HCT116 (cell line): ENCODE measurements at regions not wholly inside any gene's neighbourhood (a gene's known extent, or its start where the extent isn't known, plus 50 kb on each side); places are given as distances from the start of the nearest gene placed in this dataset.

Source experiments
- ATAC-seq: fragments of 200-7000 bp; cut with Tn5 transposase; 2 replicates; pipeline ENCODE4 v1.9.1; 2020; ENCODE audit warnings: mild to moderate bottlenecking, moderate library complexity
- BruUV-seq: library from RNA; stranded (reverse); fragments of 400-500 nt; replicated peaks from 2 replicates; lab custom pipeline; 2021; lab: Mats Ljungman, UMichigan
- CTCF ChIA-PET: fragments of 300-600 bp; sonication (Branson Sonifier 250); formaldehyde crosslinking; loops from one replicate; lab custom pipeline; 2021; ENCODE audit warnings: antibody characterized with exemption; lab: Charles Lee
- POLR2A ChIA-PET: fragments of 300-600, 350-600 bp; sonication (Branson Sonifier 250); formaldehyde crosslinking; loops from one replicate; lab custom pipeline; 2021; ENCODE audit warnings: antibody characterized with exemption; lab: Charles Lee
- RAD21 ChIA-PET, 2 experiments: fragments of 300-600 bp; sonication (Branson Sonifier 250); formaldehyde crosslinking; loops; one replicate each; lab custom pipeline; 2023; ENCODE audit warnings: low total read pairs in 2 of 2; ENCODE audit not compliant: uncharacterized antibody in 2 of 2, unreplicated experiment in 2 of 2, low non-redundant PET in 1 of 2; lab: Charles Lee
- DNase-seq: peaks from one replicate; pipeline ENCODE4 v3.0.0-alpha.2; 2010; ENCODE audit warnings: low read depth, low spot score
- H2AFZ ChIP-seq: fragments of 200-600 bp; shearing (Covaris generic), sonication (generic); 2 replicates; pipeline ENCODE4 v1.6.1; 2017; ENCODE audit warnings: low read depth, mixed run types, mixed read lengths, antibody characterized with exemption, low read length; ENCODE audit not compliant: poor library complexity, severe bottlenecking
- H3K27ac ChIP-seq: 2 replicates; pipeline ENCODE4 v1.5.1; 2012; ENCODE audit warnings: low read depth, low read length
- H3K27me3 ChIP-seq: fragments of 200-600 bp; sonication (generic); 2 replicates; pipeline ENCODE4 v1.6.1; 2016; ENCODE audit warnings: mixed run types, low read length, mixed read lengths; ENCODE audit not compliant: insufficient read depth
- H3K36me3 ChIP-seq, 2 experiments: fragments of 200-500 bp in 1 of 2; fragments of 200-600 bp in 1 of 2; sonication (Bioruptor generic) in 1 of 2; sonication (generic) in 1 of 2; 2 replicates each; pipeline versions ENCODE4 v1.5.1 to v1.6.1; 2014 to 2016; ENCODE audit warnings: low read length in 2 of 2, inconsistent platforms in 1 of 2, mixed read lengths in 1 of 2, mixed run types in 1 of 2; ENCODE audit not compliant: insufficient read depth in 2 of 2, control insufficient read depth in 1 of 2
- H3K4me1 ChIP-seq, 2 experiments: fragments of 200-600 bp in 1 of 2; sonication (generic) in 1 of 2; 2 replicates each; pipeline versions ENCODE4 v1.5.1 to v1.6.1; 2012 to 2017; ENCODE audit warnings: low read length in 2 of 2, inconsistent platforms in 1 of 2, mild to moderate bottlenecking in 1 of 2, mixed read lengths in 1 of 2, mixed run types in 1 of 2, moderate library complexity in 1 of 2; ENCODE audit not compliant: insufficient read depth in 2 of 2, control insufficient read depth in 1 of 2
- H3K4me2 ChIP-seq: fragments of 200-600 bp; sonication (generic); 2 replicates; pipeline ENCODE4 v1.6.1; 2017; ENCODE audit warnings: mixed run types, low read length, mixed read lengths
- H3K4me3 ChIP-seq, 2 experiments: fragments of 200-600 bp in 1 of 2; sonication (generic) in 1 of 2; replicated peaks in 1 of 2; 2 replicates each; pipeline ENCODE4 v1.5.1; 2011 to 2016; ENCODE audit warnings: low read length in 2 of 2, control low read depth in 1 of 2, low read depth in 1 of 2, mild to moderate bottlenecking in 1 of 2, mixed read lengths in 1 of 2, mixed run types in 1 of 2
- H3K79me2 ChIP-seq: fragments of 200-600 bp; sonication (generic); 2 replicates; pipeline ENCODE4 v1.6.1; 2017; ENCODE audit warnings: mild to moderate bottlenecking, mixed run types, low read length, moderate library complexity, mixed read lengths; ENCODE audit not compliant: insufficient read depth
- H3K9ac ChIP-seq: fragments of 200-600 bp; sonication (generic); 2 replicates; pipeline ENCODE4 v1.6.1; 2016; ENCODE audit warnings: low read length, mixed read lengths
- H3K9me2 ChIP-seq: fragments of 200-600 bp; sonication (generic), shearing (Covaris generic); 2 replicates; pipeline ENCODE4 v1.6.1; 2017; ENCODE audit warnings: mixed run types, mild to moderate bottlenecking, moderate library complexity; ENCODE audit not compliant: insufficient read depth
- H3K9me3 ChIP-seq, 2 experiments: fragments of 200-500 bp in 1 of 2; fragments of 200-600 bp in 1 of 2; sonication (Bioruptor generic) in 1 of 2; sonication (generic) in 1 of 2; 2 replicates each; pipeline ENCODE4 v1.6.1; 2014 to 2017; ENCODE audit warnings: low read length in 2 of 2, mixed read lengths in 2 of 2, inconsistent platforms in 1 of 2, low read depth in 1 of 2, mild to moderate bottlenecking in 1 of 2, mixed run types in 1 of 2, moderate library complexity in 1 of 2; ENCODE audit not compliant: control insufficient read depth in 1 of 2, insufficient read depth in 1 of 2
- H4K20me1 ChIP-seq: fragments of 200-600 bp; sonication (generic), shearing (Covaris generic); 2 replicates; pipeline ENCODE4 v1.6.1; 2017; ENCODE audit warnings: mixed run types, mild to moderate bottlenecking, moderate library complexity; ENCODE audit not compliant: insufficient read depth
- CEBPB ChIP-seq: IDR thresholded peaks from 2 replicates; pipeline ENCODE4 v1.6.1; 2012; ENCODE audit warnings: low read depth
- EGR1 ChIP-seq: IDR thresholded peaks from 2 replicates; pipeline ENCODE4 v1.6.1; 2012; ENCODE audit warnings: low read depth
- MAX ChIP-seq: IDR thresholded peaks from 2 replicates; pipeline ENCODE4 v1.6.1; 2012
- SRF ChIP-seq: IDR thresholded peaks from 2 replicates; pipeline ENCODE4 v1.6.1; 2012; ENCODE audit warnings: low read depth
- TCF7L2 ChIP-seq: IDR thresholded peaks from 2 replicates; pipeline ENCODE4 v1.7.0; 2011; ENCODE audit warnings: borderline replicate concordance, inconsistent platforms; ENCODE audit not compliant: insufficient read depth, insufficient read length; ENCODE audit errors: extremely low read depth
- YY1 ChIP-seq: IDR thresholded peaks from 2 replicates; pipeline ENCODE4 v1.6.1; 2011; ENCODE audit warnings: low read length, low read depth, moderate library complexity, mild to moderate bottlenecking; ENCODE audit not compliant: insufficient replicate concordance; ENCODE audit errors: extremely low read depth
- ZBTB33 ChIP-seq: IDR thresholded peaks from 2 replicates; pipeline ENCODE4 v1.6.1; 2011; ENCODE audit warnings: mild to moderate bottlenecking, low read length, moderate library complexity; ENCODE audit not compliant: insufficient replicate concordance; ENCODE audit errors: extremely low read depth
- ZFX ChIP-seq: fragments of 450-650 bp; IDR thresholded peaks from 2 replicates; pipeline ENCODE4 v1.6.1; 2017
- ZNF274 ChIP-seq: fragments of 200-500 bp; sonication (Bioruptor generic); IDR thresholded peaks from 2 replicates; pipeline ENCODE4 v1.6.1; 2014; ENCODE audit warnings: mild to moderate bottlenecking, low read depth, low read length, inconsistent platforms
- intact Hi-C: fragments of 100-400 bp; cut with micrococcal nuclease; formaldehyde crosslinking; loops from 2 replicates; pipeline ENCODE4 v1.10.0; 2022

- CTCF ChIA-PET = no interaction called here
- no TSS peak for BruUV-seq
These were observed 52.1 kb downstream of the SHANK2 start for GRCh38 chr11:71200172-71200716.

GRCh38 chr11:71199226-71199820 is 53.1 kb downstream of the SHANK2 start:
- ATAC-seq = no peak
- no peak overlapping the region for H3K27ac ChIP-seq
- no TSS peak for BruUV-seq
- H3K9me3 ChIP-seq = no peaks in the 10 kb centered on the region
- no peaks in the 10 kb centered on the region for H3K9me2 ChIP-seq
- TF ChIP-seq MAX (no peak), ZNF274 (no peak), ZFX (no peak), ZBTB33 (no peak), SRF (no peak), EGR1 (no peak), TCF7L2 (no peak)
- TF ChIP-seq, all 23 proteins: peak for 0
- Histone ChIP-seq H3K79me2 (no peaks in the 10 kb centered on the region), H3K4me3 (no peak overlapping the region), H3K4me1 (peaks cover 4 to 22% of the 10 kb centered on the region in 2 experiments; a peak in 3 of 4 replicates), H3K36me3 (no peaks in the 10 kb centered on the region), H3K9ac (no peak overlapping the region), H3K4me2 (no peak overlapping the region), H3K27me3 (no peaks in the 10 kb centered on the region), H2AFZ (no peak overlapping the region), H4K20me1 (no peaks in the 10 kb centered on the region)
- ChIA-PET CTCF (no interaction called here), POLR2A (no interaction called here), RAD21 (no interaction called here)
- intact Hi-C loops = no loop called here
- DNase-seq = no peak

More at GRCh38 chr11:71200172-71200716, 52.1 kb downstream of the SHANK2 start:
- Histone ChIP-seq H3K27ac (no peak overlapping the region), H3K9me2 (no peaks in the 10 kb centered on the region), H3K4me2 (no peak overlapping the region), H3K79me2 (no peaks in the 10 kb centered on the region), H2AFZ (no peak overlapping the region), H4K20me1 (no peaks in the 10 kb centered on the region), H3K9ac (no peak overlapping the region), H3K4me1 (peaks cover 4 to 31% of the 10 kb centered on the region in 2 experiments; a peak in 3 of 4 replicates), H3K9me3 (no peaks in the 10 kb centered on the region), H3K27me3 (no peaks in the 10 kb centered on the region)
- intact Hi-C loops = no loop called here
- ChIA-PET RAD21 (no interaction called here), POLR2A (no interaction called here)
- no peak for DNase-seq
- TF ChIP-seq YY1 = no peak
- no peak for TF ChIP-seq CEBPB
- TF ChIP-seq, all 23 proteins: peak for 0
- Histone ChIP-seq H3K36me3 (no peaks in the 10 kb centered on the region), H3K4me3 (no peak overlapping the region)
- no peak for ATAC-seq
